ENCODE measurements at regions not wholly inside any gene's neighbourhood (a gene's known extent, or its start where the extent isn't known, plus 50 kb on each side); places are given as distances from the start of the nearest gene placed in this dataset.

DNA sequence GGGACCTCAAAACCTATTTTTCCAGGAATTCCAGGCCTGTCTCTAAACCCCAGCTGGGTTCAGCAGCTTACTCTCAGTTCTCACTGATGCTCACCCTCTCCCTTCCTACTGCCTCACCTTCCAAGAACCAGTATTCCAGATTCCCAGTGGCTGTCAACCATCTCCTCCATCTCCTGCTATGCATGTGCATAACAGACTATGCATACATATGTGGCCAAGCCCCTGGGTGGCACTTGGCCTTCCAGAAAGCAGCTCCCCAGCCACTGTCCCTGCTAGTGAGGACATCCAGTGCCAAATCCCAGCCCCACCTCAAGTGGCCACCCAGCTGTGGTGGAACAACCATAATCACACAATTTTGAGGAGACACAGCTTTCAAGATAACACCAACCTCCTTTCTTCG lies 475.7 kb upstream of the PKN2 start:
- no peak overlapping the region for H3K27ac ChIP-seq
- intact Hi-C loops (cut with DNase I) = no loop called here
- TF ChIP-seq, protein P1, sequence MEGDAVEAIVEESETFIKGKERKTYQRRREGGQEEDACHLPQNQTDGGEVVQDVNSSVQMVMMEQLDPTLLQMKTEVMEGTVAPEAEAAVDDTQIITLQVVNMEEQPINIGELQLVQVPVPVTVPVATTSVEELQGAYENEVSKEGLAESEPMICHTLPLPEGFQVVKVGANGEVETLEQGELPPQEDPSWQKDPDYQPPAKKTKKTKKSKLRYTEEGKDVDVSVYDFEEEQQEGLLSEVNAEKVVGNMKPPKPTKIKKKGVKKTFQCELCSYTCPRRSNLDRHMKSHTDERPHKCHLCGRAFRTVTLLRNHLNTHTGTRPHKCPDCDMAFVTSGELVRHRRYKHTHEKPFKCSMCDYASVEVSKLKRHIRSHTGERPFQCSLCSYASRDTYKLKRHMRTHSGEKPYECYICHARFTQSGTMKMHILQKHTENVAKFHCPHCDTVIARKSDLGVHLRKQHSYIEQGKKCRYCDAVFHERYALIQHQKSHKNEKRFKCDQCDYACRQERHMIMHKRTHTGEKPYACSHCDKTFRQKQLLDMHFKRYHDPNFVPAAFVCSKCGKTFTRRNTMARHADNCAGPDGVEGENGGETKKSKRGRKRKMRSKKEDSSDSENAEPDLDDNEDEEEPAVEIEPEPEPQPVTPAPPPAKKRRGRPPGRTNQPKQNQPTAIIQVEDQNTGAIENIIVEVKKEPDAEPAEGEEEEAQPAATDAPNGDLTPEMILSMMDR (IDR thresholded peaks at IDR 0.05) = no peak
- TF ChIP-seq POLR2A (IDR thresholded peaks at IDR 0.05) = no peak
- 21 to 28% methylated on average over 1 of the region's 1 CpG for WGBS, 2 donors
- H3K27me3 ChIP-seq = no peaks in the 10 kb centered on the region
- no peak overlapping the region for H3K4me3 ChIP-seq
- H3K4me1 ChIP-seq = no peaks in the 10 kb centered on the region
- no peak for DNase-seq
- no peaks in the 10 kb centered on the region for H3K36me3 ChIP-seq (replicated peaks in 1 of 2; ENCODE audit: insufficient read depth in 1 of 2, low read depth in 2 of 2)
- H3K9me3 ChIP-seq = no peaks in the 10 kb centered on the region
- ATAC-seq = no peak

DNA sequence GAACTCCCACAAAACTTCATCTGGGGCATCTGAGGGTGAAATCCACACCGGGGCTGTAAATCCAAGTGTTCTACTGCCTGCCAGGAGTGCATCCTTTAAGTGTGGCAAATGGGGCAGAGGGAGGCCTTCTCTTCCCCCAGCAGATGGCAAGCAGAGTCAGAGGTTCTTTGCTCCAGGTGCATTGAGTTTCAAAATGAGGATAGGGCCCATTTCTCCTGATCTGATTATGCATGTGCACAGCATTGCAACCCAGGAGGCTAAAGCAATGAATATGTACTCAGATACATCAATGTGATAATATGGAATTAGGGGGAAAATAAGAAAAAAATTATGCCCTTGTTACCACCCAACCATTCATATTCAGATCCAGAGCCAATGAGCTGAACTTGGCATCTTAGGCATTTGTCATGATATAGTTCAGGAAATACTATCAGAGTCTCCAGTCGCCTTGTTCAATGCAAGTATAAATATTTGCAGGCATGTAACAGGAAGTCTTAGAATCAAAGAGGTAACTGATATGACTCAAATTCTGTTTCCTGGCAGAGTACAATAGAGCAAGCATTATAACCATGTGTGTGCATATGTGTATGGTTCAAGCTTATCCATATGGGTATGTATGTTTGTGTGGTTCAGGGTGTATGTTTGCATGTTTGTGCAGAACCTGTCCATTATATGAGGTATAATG lies 473.8 kb upstream of the PKN2 start:
- Histone ChIP-seq H3K36me3 (replicated peaks in 1 of 2; ENCODE audit: insufficient read depth in 1 of 2, low read depth in 2 of 2) (no peaks in the 10 kb centered on the region), H3K4me3 (no peak overlapping the region), H3K9me3 (no peaks in the 10 kb centered on the region), H3K27ac (no peak overlapping the region), H3K27me3 (no peaks in the 10 kb centered on the region), H3K4me1 (no peaks in the 10 kb centered on the region)
- no peak for ATAC-seq
- 48 to 55% methylated on average over 2 of the region's 2 CpGs for WGBS, 2 donors
- DNase-seq = no peak
- intact Hi-C loops (cut with DNase I) = no loop called here
- TF ChIP-seq POLR2A (IDR thresholded peaks at IDR 0.05) = no peak
- TF ChIP-seq, protein P1 (IDR thresholded peaks at IDR 0.05) = no peak

DNA sequence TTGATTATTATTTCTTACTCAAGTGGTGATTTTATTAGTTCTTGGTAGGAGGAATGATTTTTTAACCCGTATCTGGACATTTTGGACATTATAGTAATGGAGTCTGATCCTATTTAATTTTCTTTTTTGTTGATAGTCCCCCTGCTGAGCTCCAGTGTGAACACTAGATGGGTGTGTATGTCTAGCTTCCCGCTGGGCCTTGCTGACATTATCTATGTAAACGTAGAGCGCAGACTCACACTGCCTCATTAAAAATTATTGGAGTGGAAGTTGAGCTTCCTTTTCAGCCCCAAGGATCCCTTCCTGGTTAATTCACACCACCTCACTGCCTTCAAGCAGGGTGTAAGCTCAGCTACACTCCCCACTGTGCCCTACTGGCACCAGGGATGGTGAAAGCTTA lies 467.6 kb upstream of the PKN2 start:
- ATAC-seq = no peak
- TF ChIP-seq, protein P1 (IDR thresholded peaks at IDR 0.05) = no peak
- no peak for TF ChIP-seq POLR2A (IDR thresholded peaks at IDR 0.05)

GRCh38 chr1:88217386-88217785 lies 466.7 kb upstream of the PKN2 start:
- Histone ChIP-seq H3K9me3 (no peaks in the 10 kb centered on the region), H3K27ac (no peak overlapping the region), H3K36me3 (replicated peaks in 1 of 2; ENCODE audit: insufficient read depth in 1 of 2, low read depth in 2 of 2) (no peaks in the 10 kb centered on the region), H3K4me3 (no peak overlapping the region), H3K4me1 (no peaks in the 10 kb centered on the region), H3K27me3 (no peaks in the 10 kb centered on the region)
- WGBS, 2 donors = 72 to 80% methylated on average over 2 of the region's 2 CpGs
- no peak for ATAC-seq
- intact Hi-C loops (cut with DNase I) = no loop called here
- TF ChIP-seq POLR2A (IDR thresholded peaks at IDR 0.05) = no peak
- TF ChIP-seq, protein P1 (IDR thresholded peaks at IDR 0.05) = no peak
- DNase-seq = no peak

More for the DNA sequence above, 467.6 kb upstream of the PKN2 start:
- intact Hi-C loops (cut with DNase I) = no loop called here
- no peaks in the 10 kb centered on the region for H3K4me1 ChIP-seq
- H3K27ac ChIP-seq = no peak overlapping the region
- no peak overlapping the region for H3K4me3 ChIP-seq
- no peaks in the 10 kb centered on the region for H3K36me3 ChIP-seq (replicated peaks in 1 of 2; ENCODE audit: insufficient read depth in 1 of 2, low read depth in 2 of 2)
- no peak for DNase-seq
- no peaks in the 10 kb centered on the region for H3K27me3 ChIP-seq
- WGBS, 2 donors = 69 to 85% methylated on average over 4 of the region's 4 CpGs
- no peaks in the 10 kb centered on the region for H3K9me3 ChIP-seq

GRCh38 chr1:88219521-88219920 lies 464.6 kb upstream of the PKN2 start:
- Histone ChIP-seq H3K4me1 (no peaks in the 10 kb centered on the region), H3K27ac (no peak overlapping the region), H3K27me3 (no peaks in the 10 kb centered on the region), H3K36me3 (replicated peaks in 1 of 2; ENCODE audit: insufficient read depth in 1 of 2, low read depth in 2 of 2) (no peaks in the 10 kb centered on the region), H3K9me3 (no peaks in the 10 kb centered on the region), H3K4me3 (no peak overlapping the region)
- ATAC-seq (no peak), DNase-seq (no peak)
- WGBS, 2 donors = 93 to 95% methylated on average over 3 of the region's 3 CpGs
- TF ChIP-seq, protein P1 (IDR thresholded peaks at IDR 0.05) = no peak
- TF ChIP-seq POLR2A (IDR thresholded peaks at IDR 0.05) = no peak
- intact Hi-C loops (cut with DNase I) = no loop called here

Data from body of pancreas (tissue), 4 donors.